GM21526 (cell line): ENCODE measurements at regions not wholly inside any gene's neighbourhood (a gene's known extent, or its start where the extent isn't known, plus 50 kb on each side); places are given as distances from the start of the nearest gene placed in this dataset.

Experiments
- ATAC-seq: cut with Tn5 transposase; IDR thresholded peaks from one replicate; pipeline ENCODE4 v1.9.1; 2021; ENCODE audit warnings: moderate library complexity; ENCODE audit not compliant: unreplicated experiment, low FRiP score

DNA sequence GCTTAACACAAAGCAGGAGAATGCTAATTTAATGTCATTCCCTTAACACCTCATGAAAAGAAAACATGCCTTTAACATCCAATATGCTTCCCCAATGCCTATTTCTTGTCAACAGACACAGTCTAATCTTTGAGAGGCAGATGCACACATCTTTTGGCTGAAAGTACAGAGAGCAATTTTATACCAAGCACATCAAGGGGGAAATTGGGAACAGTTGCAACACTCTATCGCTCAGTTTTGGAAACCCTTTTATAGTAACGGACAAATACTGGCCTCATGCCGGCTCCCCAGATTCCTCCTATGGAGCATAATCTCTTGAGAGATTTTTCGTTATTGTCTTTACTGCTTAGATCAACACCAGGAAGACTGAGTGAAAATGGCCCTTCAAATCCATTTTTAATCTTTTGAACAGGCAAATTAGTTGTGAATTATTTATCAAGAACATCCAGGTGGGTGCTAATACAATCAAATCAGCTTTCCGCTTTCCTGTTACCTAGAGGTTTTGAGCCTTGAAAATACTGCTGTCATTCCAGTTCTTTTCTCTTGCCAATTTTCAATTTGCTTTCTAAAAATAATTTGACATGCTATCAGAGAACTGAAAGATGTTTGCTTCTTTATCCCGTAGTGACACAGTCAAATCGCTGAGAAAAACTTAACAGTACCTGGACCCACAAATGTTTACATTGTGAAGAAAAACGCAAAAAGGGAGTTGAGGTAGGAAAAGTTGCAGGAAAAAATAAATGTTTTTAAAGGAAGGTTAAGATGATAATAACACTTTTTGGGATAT lies 60.7 kb upstream of the CAND1 start:
- no peak for ATAC-seq

GRCh38 chr12:67211029-67211428 lies 58.1 kb upstream of the CAND1 start:
- no peak for ATAC-seq

DNA sequence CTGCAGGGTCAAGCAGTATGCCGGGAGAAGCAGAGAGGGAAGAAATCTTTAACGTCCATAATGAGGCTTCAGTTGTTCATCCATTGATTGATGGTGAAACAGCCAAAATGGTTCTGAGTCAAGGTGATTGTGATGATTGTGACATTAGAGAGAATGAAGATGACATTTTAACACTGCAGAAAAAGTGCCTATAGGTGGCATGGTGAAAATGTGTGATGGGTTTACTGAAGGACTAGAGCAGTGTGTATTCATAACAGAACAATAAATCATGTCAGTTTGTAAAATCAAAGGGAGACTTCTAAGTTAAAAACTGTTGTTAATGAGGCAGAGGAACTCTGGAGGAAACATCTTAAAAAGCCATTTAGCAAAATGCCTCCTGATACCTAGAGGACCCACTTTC lies 57.7 kb upstream of the CAND1 start:
- no peak for ATAC-seq

DNA sequence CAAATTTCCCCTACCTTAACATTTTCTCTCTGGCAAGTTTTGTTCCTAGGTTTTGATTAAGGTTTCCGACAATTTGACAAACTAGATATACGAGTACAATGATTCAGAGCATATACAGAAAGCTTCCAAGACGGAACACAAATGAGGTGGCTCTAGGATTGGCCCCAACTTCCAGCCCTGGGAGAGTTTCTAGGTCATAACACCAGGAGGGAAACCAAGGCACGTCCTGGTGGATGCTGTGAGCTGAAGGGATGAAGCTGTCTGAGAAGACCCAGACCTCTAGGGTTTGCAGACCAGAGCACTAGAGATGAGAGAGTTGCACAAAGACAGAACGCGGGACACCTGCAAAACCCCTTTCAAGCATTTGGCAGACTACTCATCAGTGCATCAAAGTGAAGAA lies 51.5 kb upstream of the CAND1 start:
- ATAC-seq, result no peak
